ENCODE measurements at regions not wholly inside any gene's neighbourhood (a gene's known extent, or its start where the extent isn't known, plus 50 kb on each side); places are given as distances from the start of the nearest gene placed in this dataset.
A peak's percentile ranks its signal among the peaks of the same experiment; 100 is the strongest.

DNA sequence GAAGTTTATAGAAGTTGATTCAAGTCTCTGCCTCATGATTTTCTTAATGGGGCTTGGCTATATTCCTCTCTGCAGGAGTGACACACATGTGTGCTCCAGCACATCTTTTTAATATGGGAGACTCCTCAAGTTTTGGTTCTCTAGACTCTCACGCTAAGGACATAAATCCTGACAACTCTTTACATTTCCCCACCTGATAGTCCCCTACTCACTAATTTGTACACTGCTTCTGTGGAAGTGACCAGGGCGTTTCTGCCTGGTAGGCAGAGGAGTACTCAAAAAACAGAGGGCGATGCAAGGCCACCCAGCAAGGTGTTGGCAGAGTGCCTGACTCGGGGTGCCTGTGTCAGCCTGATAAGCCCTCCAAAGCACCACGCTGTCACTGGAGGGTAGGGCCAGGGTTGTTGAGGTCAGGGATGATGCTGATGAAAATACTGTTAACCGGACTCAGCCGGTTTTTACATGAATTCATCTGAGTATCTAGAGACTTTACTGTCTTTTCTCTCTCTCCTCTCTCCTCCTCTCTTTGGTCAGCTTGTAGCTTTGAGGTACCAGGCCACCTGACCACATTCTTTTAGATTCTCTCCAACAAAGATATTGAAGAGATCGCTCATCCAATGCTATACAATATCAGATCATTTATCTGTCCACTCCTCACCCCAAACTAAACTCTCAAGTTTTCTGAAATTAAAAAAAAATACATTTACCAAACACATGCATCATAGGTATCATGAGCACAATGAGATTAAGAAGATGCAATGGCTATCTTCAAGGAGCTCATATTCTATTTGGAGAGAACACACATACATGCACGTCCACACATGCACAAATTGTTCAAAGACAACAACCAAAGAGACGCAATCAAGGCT is 205.2 kb downstream of the PIK3R1 start (continued):
- TF ChIP-seq ZFP36 (IDR thresholded peaks at IDR 0.05; ENCODE audit: low read depth, low read length, partially characterized antibody) (peak; percentile 67), TRIM24 (IDR thresholded peaks at IDR 0.05) (peak; percentile 88 to 91), ZSCAN29 (IDR thresholded peaks at IDR 0.05) (0 out of 2 replicates have a peak, but pooled peaks have one; percentile 46), ZNF589 (CRISPR knock-in tag; IDR thresholded peaks at IDR 0.05; ENCODE audit: low read depth) (peak; percentile 92), GATAD2B (IDR thresholded peaks at IDR 0.05; ENCODE audit: borderline replicate concordance) (peak; percentile 84), TEAD4 (IDR thresholded peaks at IDR 0.05; ENCODE audit: low read length) (peak; percentile 94), TEAD4 (CRISPR knock-in tag; IDR thresholded peaks at IDR 0.05; ENCODE audit: borderline replicate concordance) (no peak), PYGO2 (tag; IDR thresholded peaks at IDR 0.05) (peak; percentile 67; the same call in 1 of the 2 replicates), OTX1 (CRISPR knock-in tag; IDR thresholded peaks at IDR 0.05) (no peak), POLR2AphosphoS5 (IDR thresholded peaks at IDR 0.05; ENCODE audit: control insufficient read depth, insufficient read depth, low read depth, low read length) (peak; percentile 94), NFIC (IDR thresholded peaks at IDR 0.05) (peak; percentile 100), TCF7 (IDR thresholded peaks at IDR 0.05; ENCODE audit: borderline replicate concordance) (0 out of 2 replicates have a peak, but pooled peaks have one; percentile 35), ZNF561 (CRISPR knock-in tag; conservative IDR thresholded peaks at IDR 0.05) (no peak), RBFOX2 (IDR thresholded peaks at IDR 0.05; ENCODE audit: low read depth, low read length) (peak; percentile 44; the same call in 1 of the 2 replicates), ARNT (IDR thresholded peaks at IDR 0.05) (peak; percentile 62 to 68; a peak in 3 of 4 replicates), TEAD2 (tag; IDR thresholded peaks at IDR 0.05) (peak; percentile 45; the same call in 1 of the 2 replicates), JUN (IDR thresholded peaks at IDR 0.05; ENCODE audit: borderline replicate concordance, low read depth, low read length) (peak; percentile 85), JUN (CRISPR knock-in tag; IDR thresholded peaks at IDR 0.05; ENCODE audit: borderline replicate concordance) (no peak), ZEB2 (IDR thresholded peaks at IDR 0.05) (no peak; the same call in 1 of the 2 replicates)
- TF ChIP-seq, protein P1, sequence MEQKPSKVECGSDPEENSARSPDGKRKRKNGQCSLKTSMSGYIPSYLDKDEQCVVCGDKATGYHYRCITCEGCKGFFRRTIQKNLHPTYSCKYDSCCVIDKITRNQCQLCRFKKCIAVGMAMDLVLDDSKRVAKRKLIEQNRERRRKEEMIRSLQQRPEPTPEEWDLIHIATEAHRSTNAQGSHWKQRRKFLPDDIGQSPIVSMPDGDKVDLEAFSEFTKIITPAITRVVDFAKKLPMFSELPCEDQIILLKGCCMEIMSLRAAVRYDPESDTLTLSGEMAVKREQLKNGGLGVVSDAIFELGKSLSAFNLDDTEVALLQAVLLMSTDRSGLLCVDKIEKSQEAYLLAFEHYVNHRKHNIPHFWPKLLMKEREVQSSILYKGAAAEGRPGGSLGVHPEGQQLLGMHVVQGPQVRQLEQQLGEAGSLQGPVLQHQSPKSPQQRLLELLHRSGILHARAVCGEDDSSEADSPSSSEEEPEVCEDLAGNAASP (IDR thresholded peaks at IDR 0.05) = peak; percentile 76
- TF ChIP-seq, protein P2, sequence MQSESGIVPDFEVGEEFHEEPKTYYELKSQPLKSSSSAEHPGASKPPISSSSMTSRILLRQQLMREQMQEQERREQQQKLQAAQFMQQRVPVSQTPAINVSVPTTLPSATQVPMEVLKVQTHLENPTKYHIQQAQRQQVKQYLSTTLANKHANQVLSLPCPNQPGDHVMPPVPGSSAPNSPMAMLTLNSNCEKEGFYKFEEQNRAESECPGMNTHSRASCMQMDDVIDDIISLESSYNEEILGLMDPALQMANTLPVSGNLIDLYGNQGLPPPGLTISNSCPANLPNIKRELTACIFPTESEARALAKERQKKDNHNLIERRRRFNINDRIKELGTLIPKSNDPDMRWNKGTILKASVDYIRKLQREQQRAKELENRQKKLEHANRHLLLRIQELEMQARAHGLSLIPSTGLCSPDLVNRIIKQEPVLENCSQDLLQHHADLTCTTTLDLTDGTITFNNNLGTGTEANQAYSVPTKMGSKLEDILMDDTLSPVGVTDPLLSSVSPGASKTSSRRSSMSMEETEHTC (IDR thresholded peaks at IDR 0.05) = 0 out of 2 replicates have a peak, but pooled peaks have one; percentile 56
- TF ChIP-seq, protein P3, sequence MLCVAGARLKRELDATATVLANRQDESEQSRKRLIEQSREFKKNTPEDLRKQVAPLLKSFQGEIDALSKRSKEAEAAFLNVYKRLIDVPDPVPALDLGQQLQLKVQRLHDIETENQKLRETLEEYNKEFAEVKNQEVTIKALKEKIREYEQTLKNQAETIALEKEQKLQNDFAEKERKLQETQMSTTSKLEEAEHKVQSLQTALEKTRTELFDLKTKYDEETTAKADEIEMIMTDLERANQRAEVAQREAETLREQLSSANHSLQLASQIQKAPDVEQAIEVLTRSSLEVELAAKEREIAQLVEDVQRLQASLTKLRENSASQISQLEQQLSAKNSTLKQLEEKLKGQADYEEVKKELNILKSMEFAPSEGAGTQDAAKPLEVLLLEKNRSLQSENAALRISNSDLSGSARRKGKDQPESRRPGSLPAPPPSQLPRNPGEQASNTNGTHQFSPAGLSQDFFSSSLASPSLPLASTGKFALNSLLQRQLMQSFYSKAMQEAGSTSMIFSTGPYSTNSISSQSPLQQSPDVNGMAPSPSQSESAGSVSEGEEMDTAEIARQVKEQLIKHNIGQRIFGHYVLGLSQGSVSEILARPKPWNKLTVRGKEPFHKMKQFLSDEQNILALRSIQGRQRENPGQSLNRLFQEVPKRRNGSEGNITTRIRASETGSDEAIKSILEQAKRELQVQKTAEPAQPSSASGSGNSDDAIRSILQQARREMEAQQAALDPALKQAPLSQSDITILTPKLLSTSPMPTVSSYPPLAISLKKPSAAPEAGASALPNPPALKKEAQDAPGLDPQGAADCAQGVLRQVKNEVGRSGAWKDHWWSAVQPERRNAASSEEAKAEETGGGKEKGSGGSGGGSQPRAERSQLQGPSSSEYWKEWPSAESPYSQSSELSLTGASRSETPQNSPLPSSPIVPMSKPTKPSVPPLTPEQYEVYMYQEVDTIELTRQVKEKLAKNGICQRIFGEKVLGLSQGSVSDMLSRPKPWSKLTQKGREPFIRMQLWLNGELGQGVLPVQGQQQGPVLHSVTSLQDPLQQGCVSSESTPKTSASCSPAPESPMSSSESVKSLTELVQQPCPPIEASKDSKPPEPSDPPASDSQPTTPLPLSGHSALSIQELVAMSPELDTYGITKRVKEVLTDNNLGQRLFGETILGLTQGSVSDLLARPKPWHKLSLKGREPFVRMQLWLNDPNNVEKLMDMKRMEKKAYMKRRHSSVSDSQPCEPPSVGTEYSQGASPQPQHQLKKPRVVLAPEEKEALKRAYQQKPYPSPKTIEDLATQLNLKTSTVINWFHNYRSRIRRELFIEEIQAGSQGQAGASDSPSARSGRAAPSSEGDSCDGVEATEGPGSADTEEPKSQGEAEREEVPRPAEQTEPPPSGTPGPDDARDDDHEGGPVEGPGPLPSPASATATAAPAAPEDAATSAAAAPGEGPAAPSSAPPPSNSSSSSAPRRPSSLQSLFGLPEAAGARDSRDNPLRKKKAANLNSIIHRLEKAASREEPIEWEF (CRISPR knock-in tag; IDR thresholded peaks at IDR 0.05) = peak; percentile 37; the same call in 1 of the 2 replicates

All from K562 (cell line).